Mammary epithelial cell (primary cell): ENCODE measurements at regions not wholly inside any gene's neighbourhood (a gene's known extent, or its start where the extent isn't known, plus 50 kb on each side); places are given as distances from the start of the nearest gene placed in this dataset.

Experiments
- CTCF ChIP-seq, 2 donors: IDR thresholded peaks in 1 of 2; conservative IDR thresholded peaks in 1 of 2; 2 replicates each; pipeline ENCODE4 v1.5.1; 2011 to 2012; ENCODE audit warnings: inconsistent platforms in 2 of 2, low read length in 2 of 2, mild to moderate bottlenecking in 2 of 2, control low read depth in 1 of 2, low read depth in 1 of 2; ENCODE audit not compliant: insufficient read depth in 1 of 2; ENCODE audit errors: extremely low read depth in 1 of 2
- EZH2 ChIP-seq: IDR thresholded peaks from 2 replicates; pipeline ENCODE4 v1.6.1; 2012; ENCODE audit warnings: low read length, inconsistent platforms, borderline replicate concordance

- TF ChIP-seq CTCF (conservative IDR thresholded peaks at IDR 0.05 in 1 of 2, IDR thresholded peaks at IDR 0.05 in 1 of 2; ENCODE audit: extremely low read depth in 1 of 2, insufficient read depth in 1 of 2, low read depth in 1 of 2, low read length in 2 of 2), result no peak
- no peak for TF ChIP-seq EZH2
These were observed 124.2 kb downstream of the RPIA start for GRCh38 chr2:88815697-88816096.
